Bronchial epithelial cell (primary cell): ENCODE measurements at regions not wholly inside any gene's neighbourhood (a gene's known extent, or its start where the extent isn't known, plus 50 kb on each side); places are given as distances from the start of the nearest gene placed in this dataset.

Experiments
- DNase-seq: peaks from one replicate; pipeline ENCODE4 v3.0.0-alpha.2; 2010; ENCODE audit warnings: low read depth
- FAIRE-seq: peaks from 2 replicates; lab custom pipeline; 2011; peaks lifted over from hg19 to GRCh38; lab: Jason Lieb, UNC
- H3K27me3 ChIP-seq: 2 replicates; pipeline ENCODE4 v1.5.1; 2011; ENCODE audit warnings: low read length; ENCODE audit not compliant: control insufficient read depth, insufficient read depth
- H3K36me3 ChIP-seq: 2 replicates; pipeline ENCODE4 v1.5.1; 2011; ENCODE audit warnings: low read length; ENCODE audit not compliant: control insufficient read depth, insufficient read depth
- H3K4me3 ChIP-seq: 2 replicates; pipeline ENCODE4 v1.5.1; 2011; ENCODE audit warnings: mild to moderate bottlenecking, low read depth, low read length, control low read depth
- TF ChIP-seq, protein P1 (sequence below): IDR thresholded peaks from 2 replicates; pipeline ENCODE4 v1.5.1; 2011; ENCODE audit warnings: mild to moderate bottlenecking, moderate library complexity, low read length, control low read depth, inconsistent platforms; ENCODE audit not compliant: insufficient read depth, severe bottlenecking

DNA sequence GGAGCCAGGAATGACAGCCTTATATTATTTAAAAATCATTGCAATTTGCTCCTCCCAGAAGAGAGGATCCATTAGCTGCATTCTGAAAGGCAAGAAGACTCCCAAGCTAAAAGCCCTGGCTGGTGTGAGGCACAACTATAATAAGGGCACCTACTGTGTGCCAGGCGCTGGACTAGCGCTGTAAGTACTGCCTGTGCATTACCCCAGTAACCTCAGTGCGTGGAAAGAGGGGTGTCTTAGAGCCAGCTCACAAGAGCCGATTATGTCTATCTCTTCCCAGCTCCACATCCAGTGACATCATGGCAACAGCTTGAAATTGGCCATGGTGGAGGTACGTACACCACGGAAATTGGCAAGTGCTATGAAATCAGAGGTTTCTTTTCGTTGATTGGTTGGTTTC lies 141.7 kb upstream of the IRF2BP2 start:
- Histone ChIP-seq H3K4me3 (no peak overlapping the region), H3K36me3 (no peaks in the 10 kb centered on the region), H3K27me3 (peaks cover under 1% of the 10 kb centered on the region)
- TF ChIP-seq, protein P1, sequence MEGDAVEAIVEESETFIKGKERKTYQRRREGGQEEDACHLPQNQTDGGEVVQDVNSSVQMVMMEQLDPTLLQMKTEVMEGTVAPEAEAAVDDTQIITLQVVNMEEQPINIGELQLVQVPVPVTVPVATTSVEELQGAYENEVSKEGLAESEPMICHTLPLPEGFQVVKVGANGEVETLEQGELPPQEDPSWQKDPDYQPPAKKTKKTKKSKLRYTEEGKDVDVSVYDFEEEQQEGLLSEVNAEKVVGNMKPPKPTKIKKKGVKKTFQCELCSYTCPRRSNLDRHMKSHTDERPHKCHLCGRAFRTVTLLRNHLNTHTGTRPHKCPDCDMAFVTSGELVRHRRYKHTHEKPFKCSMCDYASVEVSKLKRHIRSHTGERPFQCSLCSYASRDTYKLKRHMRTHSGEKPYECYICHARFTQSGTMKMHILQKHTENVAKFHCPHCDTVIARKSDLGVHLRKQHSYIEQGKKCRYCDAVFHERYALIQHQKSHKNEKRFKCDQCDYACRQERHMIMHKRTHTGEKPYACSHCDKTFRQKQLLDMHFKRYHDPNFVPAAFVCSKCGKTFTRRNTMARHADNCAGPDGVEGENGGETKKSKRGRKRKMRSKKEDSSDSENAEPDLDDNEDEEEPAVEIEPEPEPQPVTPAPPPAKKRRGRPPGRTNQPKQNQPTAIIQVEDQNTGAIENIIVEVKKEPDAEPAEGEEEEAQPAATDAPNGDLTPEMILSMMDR = no peak
- no peak for FAIRE-seq
- no peak for DNase-seq

DNA sequence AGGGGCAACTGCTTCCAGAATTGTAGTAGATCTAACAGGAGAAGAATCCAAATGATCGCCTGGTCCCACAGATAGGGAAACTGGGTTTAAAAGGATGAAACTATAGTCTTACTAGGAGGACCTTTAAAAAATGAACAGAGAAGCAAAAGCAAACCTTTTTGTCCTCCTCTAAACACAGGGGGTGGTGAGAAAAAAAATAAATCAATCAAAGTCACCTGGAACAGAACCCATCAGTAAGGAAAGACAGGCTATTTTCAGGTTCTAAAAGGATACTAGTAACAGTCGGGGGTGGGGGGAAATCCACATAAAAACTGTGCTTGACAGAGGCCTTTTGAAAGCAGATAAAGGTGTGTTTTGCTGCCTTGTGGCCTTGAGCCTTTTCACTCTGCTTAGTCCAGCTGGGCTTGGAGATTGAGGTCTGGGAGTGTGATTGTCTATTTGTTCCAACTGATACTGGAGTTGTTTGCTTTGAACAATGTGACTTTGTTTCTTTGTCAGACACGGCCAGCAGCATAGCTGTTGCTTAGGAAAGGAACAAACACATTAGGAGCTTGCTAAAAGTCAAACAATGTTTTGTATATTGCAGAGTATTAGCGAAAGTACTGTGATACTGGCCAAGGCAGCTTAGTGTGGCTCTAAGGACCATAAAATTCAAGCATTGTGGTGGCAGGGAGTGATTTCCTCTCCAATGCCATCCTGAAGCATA lies 141.1 kb upstream of the IRF2BP2 start:
- no peak overlapping the region for H3K4me3 ChIP-seq
- FAIRE-seq (no peak), DNase-seq (no peak)
- no peaks in the 10 kb centered on the region for H3K36me3 ChIP-seq
- no peaks in the 10 kb centered on the region for H3K27me3 ChIP-seq
- TF ChIP-seq, protein P1 = no peak

DNA sequence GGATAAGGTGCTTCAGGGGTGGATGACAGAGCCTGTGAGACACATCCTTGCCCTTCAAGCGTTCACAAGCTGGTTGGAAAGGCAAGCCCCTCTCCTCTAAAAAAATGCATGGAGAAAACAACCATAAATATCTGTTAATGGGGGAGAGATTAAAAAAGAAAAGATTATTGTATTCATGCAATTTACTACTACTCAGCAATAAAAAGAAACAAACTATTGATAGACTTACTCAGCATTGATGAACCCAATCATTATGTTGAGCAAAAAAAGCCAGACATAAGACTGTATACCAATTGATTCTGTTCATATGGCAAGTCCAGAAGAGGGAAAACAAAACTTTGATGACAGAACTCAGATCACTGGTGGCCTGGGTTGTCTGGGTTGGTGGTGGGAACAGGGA lies 138.7 kb upstream of the IRF2BP2 start:
- no peak for FAIRE-seq
- TF ChIP-seq, protein P1 = no peak
- no peaks in the 10 kb centered on the region for H3K36me3 ChIP-seq
- DNase-seq = no peak
- H3K27me3 ChIP-seq = no peaks in the 10 kb centered on the region
- no peak overlapping the region for H3K4me3 ChIP-seq

DNA sequence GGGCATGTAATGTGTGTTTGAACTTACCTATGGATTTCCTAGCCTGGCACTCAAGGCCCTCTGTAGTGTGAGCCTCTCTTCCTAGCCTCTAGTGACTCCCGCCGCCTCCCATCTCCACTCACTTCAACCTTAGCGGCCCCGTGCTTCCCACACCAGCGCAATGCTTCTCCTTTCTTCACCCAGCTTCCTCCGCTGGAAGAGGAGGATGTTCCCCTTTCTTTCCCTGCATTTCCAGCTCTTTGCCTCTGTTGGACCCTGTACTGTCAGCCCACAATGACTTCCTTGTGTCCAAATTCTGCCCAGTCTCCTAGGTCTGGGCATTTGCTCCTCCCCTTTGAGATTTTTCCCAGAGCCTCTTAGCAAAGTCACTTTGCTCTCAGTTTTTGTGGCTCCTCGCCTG lies 138.1 kb upstream of the IRF2BP2 start:
- H3K4me3 ChIP-seq = no peak overlapping the region
- DNase-seq (no peak), FAIRE-seq (no peak)
- TF ChIP-seq, protein P1 = no peak
- no peaks in the 10 kb centered on the region for H3K36me3 ChIP-seq
- no peaks in the 10 kb centered on the region for H3K27me3 ChIP-seq

DNA sequence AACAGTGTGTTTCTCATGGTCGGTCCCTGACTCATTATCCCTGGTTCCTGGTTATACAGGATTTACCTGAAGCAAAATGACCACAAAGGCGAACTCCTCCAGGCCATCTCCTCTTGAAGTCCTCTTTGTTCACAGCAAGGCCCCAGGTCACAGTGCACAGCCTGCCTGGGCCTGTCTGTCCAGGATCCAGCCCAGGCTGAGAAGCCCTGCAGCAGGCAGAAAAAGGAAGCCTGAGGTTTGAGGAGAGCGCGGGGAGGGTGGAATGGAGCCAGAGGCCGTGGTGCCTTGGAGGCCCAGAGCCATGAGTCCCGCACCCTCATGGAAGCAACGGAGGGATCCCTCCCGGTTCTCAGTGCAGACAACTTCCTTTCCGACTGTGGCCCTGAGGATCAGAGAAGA lies 136.8 kb upstream of the IRF2BP2 start:
- DNase-seq (peak; percentile 88), FAIRE-seq (no peak)
- H3K27me3 ChIP-seq = no peaks in the 10 kb centered on the region
- TF ChIP-seq, protein P1 = no peak
- H3K4me3 ChIP-seq = no peak overlapping the region
- H3K36me3 ChIP-seq = no peaks in the 10 kb centered on the region
